Heart left ventricle (tissue), 13 donors: ENCODE measurements at regions not wholly inside any gene's neighbourhood (a gene's known extent, or its start where the extent isn't known, plus 50 kb on each side); places are given as distances from the start of the nearest gene placed in this dataset.

Source experiments
- CTCF ChIP-seq, 12 donors: fragments of 200-600 bp; sonication (generic) in 4 of 12; IDR thresholded peaks; one replicate each; pipeline versions ENCODE4 v1.5.0 to v1.8.0; 2018 to 2022; ENCODE audit warnings: antibody characterized with exemption in 12 of 12, mild to moderate bottlenecking in 5 of 12
- POLR2A ChIP-seq, 2 donors: fragments of 450-650 bp; IDR thresholded peaks; one replicate each; pipeline ENCODE4 v1.6.1; 2017; ENCODE audit warnings: antibody characterized with exemption in 2 of 2, mild to moderate bottlenecking in 2 of 2, moderate library complexity in 2 of 2
- donor health status: ischemic (EF 13 %, LVEDD 7.1; RV severe dilation, severe dysfunction).
- donor health status: DM: no; HTN: yes; CAD: no.
- donor health status: DM: no; HTN: no; CAD: no.
- donor health status: ischemic (EF 25% LVEDD 6.9; RV normal size, moderate dysfunction).
- donor health status: ischemic (EF 25% LVEDD 5.7; RV mildly dilated, moderate dysfunction).
- donor health status: ischemic (EF 35%, LVEDD 5.7; RV mildly dilated, moderate dysfunction).
- donor health status: nonischemic (EF 11% LVEDD 7.7; RV severe dilation, severe dysfunction).
- donor health status: DM: yes; HTN: yes; CAD: no.
- donor health status: PGD.
- donor health status: ischemic (EF 29% LVEDD 5.4; RV normal size, mild dysfunction).
- donor health status: nonischemic (EF 23%, LVEDD 6.1; RV moderate dilation, normal function).

GRCh38 chr12:87660987-87661774 is 368.0 kb downstream of the C12orf50 start:
- TF ChIP-seq CTCF (IDR thresholded peaks at IDR 0.05) (no peak), POLR2A (IDR thresholded peaks at IDR 0.05) (no peak)
